Endodermal cell (in vitro differentiated cells): ENCODE measurements at regions not wholly inside any gene's neighbourhood (a gene's known extent, or its start where the extent isn't known, plus 50 kb on each side); places are given as distances from the start of the nearest gene placed in this dataset.

Experiments used
- DNase-seq: peaks from one replicate; pipeline ENCODE4 v3.0.0-alpha.2; 2017
- H3K27ac ChIP-seq: 2 replicates; pipeline ENCODE4 v1.5.1; 2013; ENCODE audit warnings: mild to moderate bottlenecking, low read depth, low read length, moderate library complexity
- H3K27me3 ChIP-seq: 2 replicates; pipeline ENCODE4 v1.6.1; 2013; ENCODE audit warnings: mild to moderate bottlenecking, low read length, moderate library complexity; ENCODE audit not compliant: insufficient read depth, control insufficient read depth, poor library complexity, severe bottlenecking
- H3K36me3 ChIP-seq: 2 replicates; pipeline ENCODE4 v1.7.0; 2013; ENCODE audit warnings: mild to moderate bottlenecking, low read length, moderate library complexity; ENCODE audit not compliant: control insufficient read depth, insufficient read depth
- H3K4me1 ChIP-seq: one replicate; pipeline ENCODE4 v1.7.0; 2013; ENCODE audit warnings: low read length; ENCODE audit not compliant: control insufficient read depth, insufficient read depth
- H3K4me3 ChIP-seq: 2 replicates; pipeline ENCODE4 v1.5.1; 2013; ENCODE audit warnings: mild to moderate bottlenecking, low read length, moderate library complexity
- H3K9ac ChIP-seq: 2 replicates; pipeline ENCODE4 v1.6.1; 2013; ENCODE audit warnings: mild to moderate bottlenecking, low read length, moderate library complexity; ENCODE audit not compliant: poor library complexity, severe bottlenecking; ENCODE audit errors: extremely low read depth
- H3K9me3 ChIP-seq: 2 replicates; pipeline ENCODE4 v1.6.1; 2013; ENCODE audit warnings: mild to moderate bottlenecking, low read length, moderate library complexity; ENCODE audit not compliant: control insufficient read depth
- H3K27ac Mint-ChIP-seq: 2 replicates; pipeline ENCODE4 v1.8.0; 2020; ENCODE audit warnings: mixed read lengths
- H3K27me3 Mint-ChIP-seq: 2 replicates; pipeline ENCODE4 v1.8.0; 2021; ENCODE audit warnings: mild to moderate bottlenecking, mixed read lengths; ENCODE audit not compliant: insufficient read depth
- H3K36me3 Mint-ChIP-seq: 2 replicates; pipeline ENCODE4 v1.8.0; 2020; ENCODE audit warnings: low read depth, mixed read lengths
- H3K4me1 Mint-ChIP-seq: 2 replicates; pipeline ENCODE4 v1.8.0; 2020; ENCODE audit warnings: mixed read lengths
- H3K4me3 Mint-ChIP-seq: 2 replicates; pipeline ENCODE4 v1.8.0; 2020; ENCODE audit warnings: mild to moderate bottlenecking, moderate library complexity, mixed read lengths
- H3K9me3 Mint-ChIP-seq: 2 replicates; pipeline ENCODE4 v1.8.0; 2020; ENCODE audit warnings: mild to moderate bottlenecking, mixed read lengths
- CTCF ChIP-seq: fragments of 200-600 bp; sonication (generic); conservative IDR thresholded peaks from 2 replicates; pipeline ENCODE4 v1.5.0; 2021; ENCODE audit warnings: antibody characterized with exemption, mild to moderate bottlenecking
- WGBS, 2 experiments: methylation state at CpG; one replicate each; pipeline versions ENCODE4 v1.1.5 to v1.1.7; 2013; ENCODE audit warnings: missing lambda C conversion rate in 2 of 2, mixed read lengths in 1 of 2; ENCODE audit not compliant: insufficient coverage in 1 of 2, insufficient read length in 1 of 2; 5-methylcytosine and 5-hydroxymethylcytosine counted together

- peaks cover 28% of the 10 kb centered on the region for H3K27me3 Mint-ChIP-seq
- H3K27me3 ChIP-seq = peaks cover 54% of the 10 kb centered on the region
- no peak overlapping the region for H3K9ac ChIP-seq
- TF ChIP-seq CTCF = no peak
- H3K27ac ChIP-seq = no peak overlapping the region
- DNase-seq = no peak
- no peaks in the 10 kb centered on the region for H3K36me3 ChIP-seq
- no peak overlapping the region for H3K4me3 ChIP-seq
- no peaks in the 10 kb centered on the region for H3K4me1 ChIP-seq
- H3K27ac Mint-ChIP-seq = no peak overlapping the region
- H3K9me3 Mint-ChIP-seq = no peaks in the 10 kb centered on the region
- H3K4me3 Mint-ChIP-seq = no peak overlapping the region
- no peaks in the 10 kb centered on the region for H3K4me1 Mint-ChIP-seq
- H3K36me3 Mint-ChIP-seq = no peaks in the 10 kb centered on the region
- 100% methylated on average over 1 of the region's 2 CpGs for WGBS, 2 experiments
- no peaks in the 10 kb centered on the region for H3K9me3 ChIP-seq
Observed at GRCh38 chr11:28536504-28537267, 428.5 kb downstream of the METTL15 start.

- H3K27me3 ChIP-seq = peaks cover 58% of the 10 kb centered on the region
- no peaks in the 10 kb centered on the region for H3K4me1 Mint-ChIP-seq
- no peak overlapping the region for H3K9ac ChIP-seq
- no peaks in the 10 kb centered on the region for H3K9me3 ChIP-seq
- H3K4me1 ChIP-seq = no peaks in the 10 kb centered on the region
- no peak for DNase-seq
- H3K27me3 Mint-ChIP-seq = peaks cover 31% of the 10 kb centered on the region
- no peaks in the 10 kb centered on the region for H3K36me3 ChIP-seq
- H3K9me3 Mint-ChIP-seq = no peaks in the 10 kb centered on the region
- no peak overlapping the region for H3K27ac Mint-ChIP-seq
- no peak overlapping the region for H3K4me3 Mint-ChIP-seq
- no peak overlapping the region for H3K27ac ChIP-seq
- no peak overlapping the region for H3K4me3 ChIP-seq
- WGBS, 2 experiments = 86% methylated on average over 1 of the region's 2 CpGs; no CpG with 5 or more reads in 1 of the 2 experiments
- no peak for TF ChIP-seq CTCF
- H3K36me3 Mint-ChIP-seq = no peaks in the 10 kb centered on the region
Observed at GRCh38 chr11:28535677-28536076, 427.5 kb downstream of the METTL15 start.

- no peaks in the 10 kb centered on the region for H3K4me1 Mint-ChIP-seq
- WGBS, 2 experiments = 92% methylated on average over 2 of the region's 3 CpGs; no CpG with 5 or more reads in 1 of the 2 experiments
- H3K9me3 ChIP-seq = peaks cover 21% of the 10 kb centered on the region
- H3K4me3 ChIP-seq = no peak overlapping the region
- H3K36me3 ChIP-seq = no peaks in the 10 kb centered on the region
- peaks cover 21% of the 10 kb centered on the region for H3K9me3 Mint-ChIP-seq
- peak; percentile 78 for TF ChIP-seq CTCF
- no peak overlapping the region for H3K4me3 Mint-ChIP-seq
- H3K9ac ChIP-seq = no peak overlapping the region
- H3K4me1 ChIP-seq = no peaks in the 10 kb centered on the region
- H3K27me3 Mint-ChIP-seq = peaks cover 50% of the 10 kb centered on the region
- H3K27ac ChIP-seq = no peak overlapping the region
- no peak for DNase-seq
- peaks cover 63% of the 10 kb centered on the region for H3K27me3 ChIP-seq
- H3K27ac Mint-ChIP-seq = no peak overlapping the region
- H3K36me3 Mint-ChIP-seq = peaks cover 4% of the 10 kb centered on the region
Observed at GRCh38 chr11:28529540-28530410, 421.6 kb downstream of the METTL15 start.
